ENCODE measurements at regions not wholly inside any gene's neighbourhood (a gene's known extent, or its start where the extent isn't known, plus 50 kb on each side); places are given as distances from the start of the nearest gene placed in this dataset.

DNA sequence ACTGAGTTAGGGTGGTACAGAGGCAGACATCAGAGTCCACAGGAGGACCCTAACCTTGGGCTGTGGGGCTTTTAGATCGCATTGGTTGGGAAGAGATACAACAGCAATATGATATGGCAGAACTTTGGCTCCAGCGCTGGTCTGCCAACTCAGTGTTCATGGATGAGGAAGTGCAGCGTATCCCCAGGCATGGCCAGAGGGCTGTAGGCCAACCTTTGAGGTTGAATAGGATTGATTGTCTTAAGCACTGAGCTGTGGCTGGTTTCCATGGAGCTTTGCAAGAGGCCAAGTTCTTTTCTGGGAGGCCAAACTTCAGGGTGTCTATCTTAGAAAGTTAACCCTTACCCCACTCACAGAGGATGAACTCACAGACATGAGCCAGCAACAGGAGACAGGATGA, 144.1 kb upstream of the TMTC4 start:
- TF ChIP-seq, protein P1, sequence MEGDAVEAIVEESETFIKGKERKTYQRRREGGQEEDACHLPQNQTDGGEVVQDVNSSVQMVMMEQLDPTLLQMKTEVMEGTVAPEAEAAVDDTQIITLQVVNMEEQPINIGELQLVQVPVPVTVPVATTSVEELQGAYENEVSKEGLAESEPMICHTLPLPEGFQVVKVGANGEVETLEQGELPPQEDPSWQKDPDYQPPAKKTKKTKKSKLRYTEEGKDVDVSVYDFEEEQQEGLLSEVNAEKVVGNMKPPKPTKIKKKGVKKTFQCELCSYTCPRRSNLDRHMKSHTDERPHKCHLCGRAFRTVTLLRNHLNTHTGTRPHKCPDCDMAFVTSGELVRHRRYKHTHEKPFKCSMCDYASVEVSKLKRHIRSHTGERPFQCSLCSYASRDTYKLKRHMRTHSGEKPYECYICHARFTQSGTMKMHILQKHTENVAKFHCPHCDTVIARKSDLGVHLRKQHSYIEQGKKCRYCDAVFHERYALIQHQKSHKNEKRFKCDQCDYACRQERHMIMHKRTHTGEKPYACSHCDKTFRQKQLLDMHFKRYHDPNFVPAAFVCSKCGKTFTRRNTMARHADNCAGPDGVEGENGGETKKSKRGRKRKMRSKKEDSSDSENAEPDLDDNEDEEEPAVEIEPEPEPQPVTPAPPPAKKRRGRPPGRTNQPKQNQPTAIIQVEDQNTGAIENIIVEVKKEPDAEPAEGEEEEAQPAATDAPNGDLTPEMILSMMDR (conservative IDR thresholded peaks at IDR 0.05) = no peak
- TF ChIP-seq ZFX (IDR thresholded peaks at IDR 0.05) = no peak
